ENCODE measurements at regions not wholly inside any gene's neighbourhood (a gene's known extent, or its start where the extent isn't known, plus 50 kb on each side); places are given as distances from the start of the nearest gene placed in this dataset.

- no peaks in the 10 kb centered on the region for H4K20me1 ChIP-seq (ENCODE audit: control insufficient read depth, insufficient read depth, insufficient read length)
- no peak overlapping the region for H4K5ac ChIP-seq (ENCODE audit: insufficient read length, low read depth, low read length)
- no peaks in the 10 kb centered on the region for H3K9me3 ChIP-seq (ENCODE audit: control insufficient read depth, low read depth, low read length)
- no peaks in the 10 kb centered on the region for H3K27me3 ChIP-seq (ENCODE audit: insufficient read depth, low read length)
- H2AK5ac ChIP-seq (ENCODE audit: insufficient read length, low read length) = no peak overlapping the region
- H4K91ac ChIP-seq (ENCODE audit: insufficient read length, low read depth, low read length) = no peak overlapping the region
- H3K23ac ChIP-seq (ENCODE audit: insufficient read length, low read depth, low read length) = no peak overlapping the region
- Mint-ChIP-seq H3K4me3 (no peak overlapping the region), H3K27me3 (ENCODE audit: low read depth) (no peaks in the 10 kb centered on the region), H3K27ac (no peak overlapping the region), H3K9me3 (no peaks in the 10 kb centered on the region), H3K36me3 (ENCODE audit: insufficient read depth in 1 of 3, low read depth in 3 of 3) (no peaks in the 10 kb centered on the region), H3K4me1 (peaks cover 0 to 2% of the 10 kb centered on the region in 2 experiments; a peak in 1 of 4 replicates)
- no peak overlapping the region for H3K56ac ChIP-seq (ENCODE audit: insufficient read length, low read depth, low read length)
- H3K4me1 ChIP-seq (ENCODE audit: insufficient read depth, low read length) = no peaks in the 10 kb centered on the region
- H3K79me1 ChIP-seq (ENCODE audit: insufficient read depth, low read depth, low read length, poor library complexity, severe bottlenecking) = no peaks in the 10 kb centered on the region
- no peak overlapping the region for H2BK120ac ChIP-seq (ENCODE audit: low read depth, low read length, poor library complexity, severe bottlenecking)
- no peak overlapping the region for H3K4me2 ChIP-seq (ENCODE audit: insufficient read depth, insufficient read length, low read length)
- H2AFZ ChIP-seq (ENCODE audit: low read length) = no peak overlapping the region
- H2BK15ac ChIP-seq (ENCODE audit: low read depth, low read length) = no peak overlapping the region
- no peak overlapping the region for H3K4ac ChIP-seq (ENCODE audit: low read depth, low read length)
- H3K14ac ChIP-seq (ENCODE audit: insufficient read depth, low read length) = no peak overlapping the region
- no peak overlapping the region for H3T11ph ChIP-seq (ENCODE audit: low read length)
- H3K79me2 ChIP-seq (ENCODE audit: insufficient read depth, low read length) = no peaks in the 10 kb centered on the region
- H3K9ac ChIP-seq (ENCODE audit: extremely low read depth, insufficient read length, low read length) = no peak overlapping the region
- H2BK20ac ChIP-seq (ENCODE audit: low read depth, low read length, poor library complexity, severe bottlenecking) = no peak overlapping the region
- H2BK5ac ChIP-seq (ENCODE audit: insufficient read length, low read length) = no peak overlapping the region
- TF ChIP-seq CTCF (conservative IDR thresholded peaks at IDR 0.05) = no peak
- no peak overlapping the region for H3K18ac ChIP-seq (ENCODE audit: insufficient read length, low read depth, low read length)
- no peaks in the 10 kb centered on the region for H3K23me2 ChIP-seq (ENCODE audit: insufficient read length, low read depth, low read length, poor library complexity, severe bottlenecking)
- no CpG with 5 or more reads among the region's 2 CpGs for WGBS (ENCODE audit: extremely low coverage, insufficient read length, low lambda C conversion rate)
- no peak overlapping the region for H2BK12ac ChIP-seq (ENCODE audit: insufficient read length, low read depth, low read length)
- DNase-seq = no peak
- H3K27ac ChIP-seq (ENCODE audit: insufficient read length, low read depth, low read length) = no peak overlapping the region
- no peak overlapping the region for H4K8ac ChIP-seq (replicated peaks; ENCODE audit: insufficient read length, low read depth, low read length)
Measured at GRCh38 chr6:95249661-95250060, 327.7 kb upstream of the MANEA start.

Data from H9 (cell line).